Smooth muscle cell (in vitro differentiated cells): ENCODE measurements at regions not wholly inside any gene's neighbourhood (a gene's known extent, or its start where the extent isn't known, plus 50 kb on each side); places are given as distances from the start of the nearest gene placed in this dataset.

Experiments used
- DNase-seq: peaks from one replicate; lab custom pipeline; 2025; ENCODE audit not compliant: unreplicated experiment; lab: John Stamatoyannopoulos, UW
- H2AFZ ChIP-seq: fragments of 200-600 bp; sonication (generic); 2 replicates; pipeline ENCODE4 v1.6.0; 2016; ENCODE audit warnings: antibody characterized with exemption, low read depth, mild to moderate bottlenecking
- H3F3A ChIP-seq: fragments of 200-600 bp; sonication (generic); 2 replicates; pipeline ENCODE4 v1.6.0; 2017; ENCODE audit warnings: antibody characterized with exemption, low read depth
- H3K27ac ChIP-seq: fragments of 200-600 bp; sonication (generic); 2 replicates; pipeline ENCODE4 v1.5.1; 2016; ENCODE audit warnings: low read depth, mild to moderate bottlenecking
- H3K27me3 ChIP-seq: fragments of 200-600 bp; sonication (generic); 2 replicates; pipeline ENCODE4 v1.6.1; 2016; ENCODE audit warnings: low read depth, mild to moderate bottlenecking
- H3K36me3 ChIP-seq: fragments of 200-600 bp; sonication (generic); 2 replicates; pipeline ENCODE4 v1.5.1; 2016; ENCODE audit warnings: low read depth
- H3K4me1 ChIP-seq: fragments of 200-600 bp; sonication (generic); 2 replicates; pipeline ENCODE4 v1.5.1; 2016; ENCODE audit warnings: low read depth
- H3K4me2 ChIP-seq: fragments of 200-600 bp; sonication (generic); 2 replicates; pipeline ENCODE4 v1.6.0; 2016; ENCODE audit warnings: mild to moderate bottlenecking
- H3K4me3 ChIP-seq: fragments of 200-600 bp; sonication (generic); 2 replicates; pipeline ENCODE4 v1.5.1; 2016; ENCODE audit warnings: mild to moderate bottlenecking
- H3K79me2 ChIP-seq: fragments of 200-600 bp; sonication (generic); 2 replicates; pipeline ENCODE4 v1.6.0; 2016; ENCODE audit warnings: low read depth, mild to moderate bottlenecking
- H3K9ac ChIP-seq: fragments of 200-600 bp; sonication (generic); 2 replicates; pipeline ENCODE4 v1.6.0; 2016; ENCODE audit warnings: low read depth
- H3K9me3 ChIP-seq: fragments of 200-600 bp; sonication (generic); replicated peaks from 2 replicates; pipeline ENCODE4 v1.5.1; 2016; ENCODE audit warnings: low read depth
- H4K20me1 ChIP-seq: fragments of 200-600 bp; sonication (generic); 2 replicates; pipeline ENCODE4 v1.6.0; 2016; ENCODE audit warnings: low read depth
- WGBS: methylation state at CpG from one replicate; pipeline ENCODE4 v1.1.7; 2016; ENCODE audit warnings: low lambda C conversion rate; 5-methylcytosine and 5-hydroxymethylcytosine counted together
- TF ChIP-seq, protein P1 (sequence below): fragments of 200-600 bp; sonication (generic); IDR thresholded peaks from 2 replicates; pipeline ENCODE4 v1.5.1; 2017; ENCODE audit warnings: borderline replicate concordance, mild to moderate bottlenecking, antibody characterized with exemption; ENCODE audit not compliant: insufficient read depth, poor library complexity, severe bottlenecking

DNA sequence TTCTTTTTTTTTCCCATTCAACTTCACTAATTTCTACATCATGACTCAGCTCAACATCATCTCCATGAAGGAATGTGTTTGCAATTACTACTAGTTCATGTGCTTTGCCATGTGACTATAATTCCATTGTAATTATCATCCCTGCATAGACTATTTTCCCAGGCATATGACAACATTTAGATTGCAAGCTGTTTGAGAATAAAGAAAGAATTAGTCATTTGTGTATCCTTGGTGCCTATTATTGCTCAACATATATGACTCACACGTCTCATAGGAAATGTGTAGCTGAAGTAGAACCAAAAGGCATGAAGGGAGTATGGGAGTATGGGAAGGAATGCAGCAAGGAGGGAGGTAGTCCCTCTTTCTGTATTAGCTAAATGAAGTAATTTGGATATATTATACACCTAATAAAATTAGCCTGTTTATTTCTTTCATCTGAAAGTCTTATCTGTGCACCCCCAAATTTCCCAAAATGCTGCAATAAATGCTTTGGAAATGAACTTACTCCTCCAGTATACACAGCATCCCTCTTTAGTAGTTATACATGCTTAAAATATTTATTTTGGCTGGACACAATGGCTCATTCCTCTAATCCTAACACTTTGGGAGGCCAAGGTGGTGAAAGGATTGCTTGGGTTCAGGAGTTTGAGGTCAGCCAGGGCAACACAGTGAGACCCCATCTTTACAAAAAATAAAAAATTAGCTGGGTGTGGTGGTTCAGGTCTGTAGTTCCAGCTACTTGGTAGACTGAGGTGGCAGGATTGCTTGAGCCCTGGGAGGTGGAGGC lies 316.9 kb upstream of the ADGRL4 start:
- no peaks in the 10 kb centered on the region for H3K4me1 ChIP-seq
- H3K4me3 ChIP-seq, result no peak overlapping the region
- H3K9me3 ChIP-seq, result peaks cover 4% of the 10 kb centered on the region
- H3K9ac ChIP-seq, result no peak overlapping the region
- no peaks in the 10 kb centered on the region for H3K36me3 ChIP-seq
- H3K79me2 ChIP-seq, result no peaks in the 10 kb centered on the region
- no peak for DNase-seq
- H3K27ac ChIP-seq, result peak overlapping the region; percentile 85
- TF ChIP-seq, protein P1, sequence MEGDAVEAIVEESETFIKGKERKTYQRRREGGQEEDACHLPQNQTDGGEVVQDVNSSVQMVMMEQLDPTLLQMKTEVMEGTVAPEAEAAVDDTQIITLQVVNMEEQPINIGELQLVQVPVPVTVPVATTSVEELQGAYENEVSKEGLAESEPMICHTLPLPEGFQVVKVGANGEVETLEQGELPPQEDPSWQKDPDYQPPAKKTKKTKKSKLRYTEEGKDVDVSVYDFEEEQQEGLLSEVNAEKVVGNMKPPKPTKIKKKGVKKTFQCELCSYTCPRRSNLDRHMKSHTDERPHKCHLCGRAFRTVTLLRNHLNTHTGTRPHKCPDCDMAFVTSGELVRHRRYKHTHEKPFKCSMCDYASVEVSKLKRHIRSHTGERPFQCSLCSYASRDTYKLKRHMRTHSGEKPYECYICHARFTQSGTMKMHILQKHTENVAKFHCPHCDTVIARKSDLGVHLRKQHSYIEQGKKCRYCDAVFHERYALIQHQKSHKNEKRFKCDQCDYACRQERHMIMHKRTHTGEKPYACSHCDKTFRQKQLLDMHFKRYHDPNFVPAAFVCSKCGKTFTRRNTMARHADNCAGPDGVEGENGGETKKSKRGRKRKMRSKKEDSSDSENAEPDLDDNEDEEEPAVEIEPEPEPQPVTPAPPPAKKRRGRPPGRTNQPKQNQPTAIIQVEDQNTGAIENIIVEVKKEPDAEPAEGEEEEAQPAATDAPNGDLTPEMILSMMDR, result no peak
- peak overlapping the region; percentile 16 for H3K4me2 ChIP-seq
- H2AFZ ChIP-seq, result no peak overlapping the region
- 7% methylated on average over 1 of the region's 1 CpG for WGBS
- H3F3A ChIP-seq, result no peaks in the 10 kb centered on the region
- H4K20me1 ChIP-seq, result no peaks in the 10 kb centered on the region
- no peaks in the 10 kb centered on the region for H3K27me3 ChIP-seq

DNA sequence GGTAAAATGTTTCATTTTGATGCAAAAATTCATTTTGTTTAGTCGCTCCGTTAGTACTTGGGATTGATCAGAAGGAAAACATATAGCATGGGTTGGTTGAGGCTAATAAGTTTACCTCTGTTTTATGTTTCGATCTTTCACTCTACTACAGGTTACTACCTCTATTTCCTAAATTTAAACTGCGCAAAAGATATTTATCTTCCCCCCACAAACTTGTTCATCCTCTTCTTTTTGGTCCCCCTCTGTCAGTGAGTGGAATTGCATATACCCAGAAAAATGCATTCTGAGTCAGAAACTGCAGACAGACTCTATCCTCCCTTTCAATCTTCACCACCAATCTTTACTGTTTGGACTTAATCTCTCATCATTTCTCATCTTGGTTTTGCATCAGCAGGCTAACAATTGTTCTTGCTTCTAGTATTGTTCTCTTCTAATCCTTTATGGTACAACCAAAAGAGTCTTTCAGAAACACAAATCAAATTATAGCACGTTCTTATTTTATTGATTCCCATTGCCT lies 316.0 kb upstream of the ADGRL4 start:
- Histone ChIP-seq H3K79me2 (no peaks in the 10 kb centered on the region), H4K20me1 (no peaks in the 10 kb centered on the region), H3K4me2 (peak overlapping the region; percentile 16), H3K36me3 (no peaks in the 10 kb centered on the region), H3K9me3 (peaks cover 4% of the 10 kb centered on the region), H3K9ac (peak overlapping the region; percentile 32), H3F3A (no peaks in the 10 kb centered on the region), H2AFZ (no peak overlapping the region), H3K4me3 (no peak overlapping the region), H3K27me3 (no peaks in the 10 kb centered on the region), H3K27ac (peak overlapping the region; percentile 85), H3K4me1 (no peaks in the 10 kb centered on the region)
- 94% methylated on average over 5 of the region's 5 CpGs for WGBS
- TF ChIP-seq, protein P1, result no peak
- DNase-seq, result no peak

DNA sequence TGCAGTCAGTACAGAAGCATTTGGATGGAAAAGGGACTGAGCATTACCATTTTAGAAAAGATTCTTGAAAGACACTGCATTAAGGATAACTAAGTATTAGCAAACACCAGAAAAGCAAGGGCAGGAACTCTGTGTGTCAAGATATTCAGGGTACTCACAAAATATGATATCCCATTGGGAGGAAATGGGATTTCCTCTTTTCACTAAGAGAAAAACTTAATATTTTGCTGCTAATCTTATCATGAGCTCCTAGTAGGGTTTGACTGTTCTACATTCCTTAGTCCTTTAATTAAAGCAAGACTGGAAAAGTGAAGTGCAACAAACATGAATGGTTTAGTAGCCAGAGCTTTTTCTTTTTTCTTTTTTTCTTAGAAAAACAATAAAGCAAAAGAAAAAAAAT lies 305.9 kb upstream of the ADGRL4 start:
- no peaks in the 10 kb centered on the region for H4K20me1 ChIP-seq
- peak overlapping the region; percentile 3 for H2AFZ ChIP-seq
- H3K4me2 ChIP-seq, result no peak overlapping the region
- H3K4me3 ChIP-seq, result no peak overlapping the region
- H3K79me2 ChIP-seq, result no peaks in the 10 kb centered on the region
- H3K27ac ChIP-seq, result no peak overlapping the region
- no peaks in the 10 kb centered on the region for H3F3A ChIP-seq
- DNase-seq, result no peak
- no peaks in the 10 kb centered on the region for H3K36me3 ChIP-seq
- H3K27me3 ChIP-seq, result no peaks in the 10 kb centered on the region
- no peaks in the 10 kb centered on the region for H3K4me1 ChIP-seq
- H3K9ac ChIP-seq, result no peak overlapping the region
- no peaks in the 10 kb centered on the region for H3K9me3 ChIP-seq
- TF ChIP-seq, protein P1, result no peak

DNA sequence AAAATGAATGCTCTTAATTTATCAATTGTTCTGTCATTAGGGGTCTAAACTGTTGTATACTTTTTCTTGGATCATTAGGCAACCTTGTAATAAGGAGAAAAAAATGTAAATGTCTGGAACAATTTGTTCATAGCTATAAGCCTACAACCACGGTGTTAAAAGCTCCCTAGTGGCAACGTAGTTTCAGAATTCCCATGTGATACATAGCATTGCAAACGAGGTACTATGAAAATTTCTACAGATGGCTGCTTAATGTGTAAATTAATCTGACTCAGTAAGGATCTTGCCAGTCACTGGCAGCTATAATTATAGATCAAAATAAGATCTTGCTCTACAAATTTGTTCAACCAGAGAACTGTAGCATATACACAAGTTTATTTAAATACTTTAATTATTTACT lies 304.1 kb upstream of the ADGRL4 start:
- no peak for DNase-seq
- Histone ChIP-seq H3K79me2 (no peaks in the 10 kb centered on the region), H3K4me3 (no peak overlapping the region), H3K9me3 (no peaks in the 10 kb centered on the region), H3K9ac (no peak overlapping the region), H3K4me2 (no peak overlapping the region), H3F3A (no peaks in the 10 kb centered on the region), H3K36me3 (no peaks in the 10 kb centered on the region), H2AFZ (no peak overlapping the region), H3K27ac (no peak overlapping the region), H4K20me1 (no peaks in the 10 kb centered on the region), H3K4me1 (no peaks in the 10 kb centered on the region), H3K27me3 (no peaks in the 10 kb centered on the region)
- WGBS, result 78% methylated on average over 3 of the region's 3 CpGs
- TF ChIP-seq, protein P1, result no peak
